PC-3 (cell line): ENCODE measurements at regions not wholly inside any gene's neighbourhood (a gene's known extent, or its start where the extent isn't known, plus 50 kb on each side); places are given as distances from the start of the nearest gene placed in this dataset.

Experiments used
- CTCF ChIP-seq: fragments of 300-600 bp; sonication (generic); conservative IDR thresholded peaks from 2 replicates; pipeline ENCODE4 v1.5.1; 2017; ENCODE audit warnings: antibody characterized with exemption, low read depth, mild to moderate bottlenecking, low read length
- EZH2 ChIP-seq: fragments of 300-600 bp; sonication (generic); IDR thresholded peaks from one replicate; pipeline ENCODE4 v1.6.1; 2017; ENCODE audit warnings: antibody characterized with exemption, mild to moderate bottlenecking, low read length; ENCODE audit not compliant: unreplicated experiment

GRCh38 chr4:98793658-98794057, 135.2 kb upstream of the TSPAN5 start:
- TF ChIP-seq EZH2 (no peak), CTCF (no peak)
